GM18858 (cell line): ENCODE measurements at regions not wholly inside any gene's neighbourhood (a gene's known extent, or its start where the extent isn't known, plus 50 kb on each side); places are given as distances from the start of the nearest gene placed in this dataset.

ENCODE experiments used
- ATAC-seq: cut with Tn5 transposase; IDR thresholded peaks from one replicate; pipeline ENCODE4 v1.9.1; 2021; ENCODE audit not compliant: unreplicated experiment

- ATAC-seq: no peak
Measured at GRCh38 chr6:142500250-142500786, 198.5 kb downstream of the ADGRG6 start.

- ATAC-seq: no peak
Measured at GRCh38 chr6:142501795-142502194, 200.0 kb downstream of the ADGRG6 start.

- no peak for ATAC-seq
Measured at GRCh38 chr6:142507065-142507464, 205.3 kb downstream of the ADGRG6 start.

- ATAC-seq: no peak
Measured at GRCh38 chr6:142510211-142510610, 208.4 kb downstream of the ADGRG6 start.

- no peak for ATAC-seq
Measured at GRCh38 chr6:142518126-142518525, 216.3 kb downstream of the ADGRG6 start.

- no peak for ATAC-seq
Measured at GRCh38 chr6:142518761-142519160, 217.0 kb downstream of the ADGRG6 start.

- ATAC-seq: no peak
Measured at GRCh38 chr6:142521791-142522190, 220.0 kb downstream of the ADGRG6 start.

- no peak for ATAC-seq
Measured at GRCh38 chr6:142523515-142524375, 221.9 kb downstream of the ADGRG6 start.

- ATAC-seq: no peak
Measured at GRCh38 chr6:142530566-142530965, 228.8 kb downstream of the ADGRG6 start.

- no peak for ATAC-seq
Measured at GRCh38 chr6:142531727-142532126, 229.9 kb downstream of the ADGRG6 start.

GRCh38 chr6:142534076-142534475 is 232.3 kb downstream of the ADGRG6 start:
- no peak for ATAC-seq

GRCh38 chr6:142534484-142534883 is 232.7 kb downstream of the ADGRG6 start:
- ATAC-seq: no peak

GRCh38 chr6:142537612-142538478 is 236.0 kb downstream of the ADGRG6 start:
- ATAC-seq: no peak

GRCh38 chr6:142542704-142543233 is 241.0 kb downstream of the ADGRG6 start:
- ATAC-seq: no peak

- ATAC-seq: no peak
Measured at GRCh38 chr6:142543606-142544005, 241.8 kb downstream of the ADGRG6 start.

GRCh38 chr6:142544199-142544838 is 242.5 kb downstream of the ADGRG6 start:
- no peak for ATAC-seq

- no peak for ATAC-seq
Measured at GRCh38 chr6:142545147-142545546, 243.3 kb downstream of the ADGRG6 start.

- ATAC-seq: no peak
Measured at GRCh38 chr6:142548566-142548965, 246.8 kb downstream of the ADGRG6 start.

GRCh38 chr6:142550310-142551063 is 248.7 kb downstream of the ADGRG6 start:
- no peak for ATAC-seq

- ATAC-seq: no peak
Measured at GRCh38 chr6:142551274-142551811, 249.5 kb downstream of the ADGRG6 start.
